ENCODE measurements at regions not wholly inside any gene's neighbourhood (a gene's known extent, or its start where the extent isn't known, plus 50 kb on each side); places are given as distances from the start of the nearest gene placed in this dataset.

DNA sequence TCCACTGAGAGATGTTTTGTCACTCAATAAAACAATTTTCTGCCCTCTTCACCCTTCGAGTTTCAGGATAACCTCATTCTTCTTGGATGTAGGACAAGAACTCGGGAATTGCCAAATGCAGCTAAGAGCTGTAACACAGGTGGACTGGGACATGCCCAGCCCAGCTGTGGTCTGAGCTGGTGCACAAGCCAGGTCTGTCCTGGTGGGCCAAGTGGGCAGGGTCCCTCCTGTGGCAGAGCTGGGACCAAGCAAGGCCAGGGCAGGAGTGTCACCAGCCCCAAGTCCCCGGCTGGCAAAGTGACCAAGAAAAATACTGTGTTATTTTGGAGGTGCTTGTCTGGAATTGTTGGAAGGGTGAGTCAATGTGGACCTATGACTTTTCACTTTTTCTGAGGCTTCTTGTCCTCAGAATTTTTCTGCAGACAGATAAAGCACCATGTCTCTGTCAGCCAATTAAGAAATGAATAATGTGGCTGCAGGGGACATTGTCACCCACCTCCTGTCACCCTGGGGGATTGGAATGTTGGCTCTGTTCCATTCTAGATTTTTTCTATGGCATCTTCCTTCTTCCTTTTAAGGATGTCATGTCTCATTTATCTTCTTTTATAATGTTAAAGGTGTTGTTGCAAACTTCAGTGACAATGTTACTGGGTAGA is 645.2 kb upstream of the EPHA6 start:
- H3K36me3 ChIP-seq (ENCODE audit: control insufficient read depth in 1 of 2, insufficient read depth in 2 of 2, low read length in 1 of 2) = no peaks in the 10 kb centered on the region
- DNase-seq (no peak), ATAC-seq (ENCODE audit: low FRiP score) (no peak)
- no peaks in the 10 kb centered on the region for H3K27me3 ChIP-seq (ENCODE audit: control insufficient read depth in 1 of 2, insufficient read depth in 2 of 2, low read length in 1 of 2)
- no peaks in the 10 kb centered on the region for H3K4me1 ChIP-seq (ENCODE audit: control insufficient read depth in 1 of 2, insufficient read depth in 2 of 2, low read length in 2 of 2)
- no peaks in the 10 kb centered on the region for H3K9me3 ChIP-seq (ENCODE audit: control insufficient read depth, low read length)
- intact Hi-C loops (cut with DNase I) = no loop called here
- H3K4me3 ChIP-seq (ENCODE audit: low read length in 2 of 2) = no peak overlapping the region
- no peak overlapping the region for H3K27ac ChIP-seq (ENCODE audit: low read depth in 1 of 2, low read length in 2 of 2)
- 66 to 70% methylated on average over 3 of the region's 3 CpGs for WGBS, 2 donors

DNA sequence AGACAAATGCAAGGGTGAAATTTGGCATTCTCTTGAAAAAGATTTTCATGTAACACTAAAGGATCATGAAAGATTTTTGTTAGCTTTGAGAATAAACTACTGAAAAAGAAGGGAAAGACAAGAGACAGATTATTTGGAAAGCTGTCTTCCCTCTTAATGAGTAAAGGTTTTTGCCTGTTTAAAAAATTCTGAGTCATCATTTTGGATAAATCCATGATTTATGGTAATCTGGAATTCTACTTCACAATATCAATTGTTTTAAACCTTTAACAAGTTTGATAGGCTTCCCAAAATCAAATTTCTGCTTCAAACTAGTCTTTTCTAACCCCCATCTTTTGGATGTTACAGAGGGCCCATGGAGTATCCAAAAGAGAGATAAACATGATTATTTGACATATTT is 641.5 kb upstream of the EPHA6 start:
- Histone ChIP-seq H3K4me1 (ENCODE audit: control insufficient read depth in 1 of 2, insufficient read depth in 2 of 2, low read length in 2 of 2) (no peaks in the 10 kb centered on the region), H3K27me3 (ENCODE audit: control insufficient read depth in 1 of 2, insufficient read depth in 2 of 2, low read length in 1 of 2) (no peaks in the 10 kb centered on the region), H3K36me3 (ENCODE audit: control insufficient read depth in 1 of 2, insufficient read depth in 2 of 2, low read length in 1 of 2) (no peaks in the 10 kb centered on the region), H3K27ac (ENCODE audit: low read depth in 1 of 2, low read length in 2 of 2) (no peak overlapping the region), H3K9me3 (ENCODE audit: control insufficient read depth, low read length) (no peaks in the 10 kb centered on the region), H3K4me3 (ENCODE audit: low read length in 2 of 2) (no peak overlapping the region)
- intact Hi-C loops (cut with DNase I) = no loop called here
- ATAC-seq (ENCODE audit: low FRiP score) = no peak
- no peak for DNase-seq

DNA sequence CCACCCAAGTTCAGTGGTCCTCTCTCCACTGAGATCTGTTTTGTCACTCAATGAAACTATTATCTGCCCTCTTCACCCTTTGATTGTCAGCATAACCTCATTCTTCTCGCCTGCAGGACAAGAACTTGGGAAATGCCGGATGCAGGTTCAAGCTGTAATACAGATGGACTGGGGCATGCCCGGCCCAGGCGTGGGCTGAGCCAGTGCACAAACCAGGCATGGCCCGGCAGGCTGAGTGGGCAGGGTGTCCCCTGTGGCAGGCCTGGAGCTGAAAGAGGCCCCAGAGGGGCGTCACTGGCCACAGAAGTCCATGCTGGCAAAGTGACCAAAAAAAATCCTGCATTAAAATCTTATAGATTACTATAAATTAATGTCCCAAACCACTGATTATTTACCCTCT is 638.9 kb upstream of the EPHA6 start:
- no peak for DNase-seq
- Histone ChIP-seq H3K9me3 (ENCODE audit: control insufficient read depth, low read length) (no peaks in the 10 kb centered on the region), H3K4me3 (ENCODE audit: low read length in 2 of 2) (no peak overlapping the region), H3K4me1 (ENCODE audit: control insufficient read depth in 1 of 2, insufficient read depth in 2 of 2, low read length in 2 of 2) (no peaks in the 10 kb centered on the region), H3K36me3 (ENCODE audit: control insufficient read depth in 1 of 2, insufficient read depth in 2 of 2, low read length in 1 of 2) (no peaks in the 10 kb centered on the region), H3K27me3 (ENCODE audit: control insufficient read depth in 1 of 2, insufficient read depth in 2 of 2, low read length in 1 of 2) (no peaks in the 10 kb centered on the region), H3K27ac (ENCODE audit: low read depth in 1 of 2, low read length in 2 of 2) (no peak overlapping the region)
- ATAC-seq (ENCODE audit: low FRiP score) = no peak
- WGBS, 2 donors = 75 to 85% methylated on average over 6 of the region's 6 CpGs
- intact Hi-C loops (cut with DNase I) = no loop called here

DNA sequence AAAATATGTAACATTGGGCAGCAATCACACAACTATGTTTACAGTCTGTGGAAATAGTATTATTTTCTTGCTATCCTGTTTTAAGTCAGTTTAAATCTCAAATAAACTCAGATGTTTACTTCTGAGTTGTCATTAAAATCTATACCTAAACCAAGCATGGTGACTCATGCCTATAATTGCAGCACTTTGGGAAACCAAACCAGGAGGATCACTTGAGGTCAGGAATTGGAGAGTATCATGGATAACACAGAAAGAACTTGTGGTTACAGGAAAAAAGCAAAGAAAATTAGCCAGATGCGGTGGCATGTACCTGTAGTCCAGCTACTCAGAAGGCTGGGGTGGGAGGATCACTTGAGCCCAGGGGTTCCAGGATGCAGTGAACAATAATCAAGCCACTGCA is 631.6 kb upstream of the EPHA6 start:
- ATAC-seq (ENCODE audit: low FRiP score) (no peak), DNase-seq (no peak)
- Histone ChIP-seq H3K4me3 (ENCODE audit: low read length in 2 of 2) (no peak overlapping the region), H3K4me1 (ENCODE audit: control insufficient read depth in 1 of 2, insufficient read depth in 2 of 2, low read length in 2 of 2) (no peaks in the 10 kb centered on the region), H3K9me3 (ENCODE audit: control insufficient read depth, low read length) (no peaks in the 10 kb centered on the region), H3K27me3 (ENCODE audit: control insufficient read depth in 1 of 2, insufficient read depth in 2 of 2, low read length in 1 of 2) (no peaks in the 10 kb centered on the region), H3K36me3 (ENCODE audit: control insufficient read depth in 1 of 2, insufficient read depth in 2 of 2, low read length in 1 of 2) (no peaks in the 10 kb centered on the region), H3K27ac (ENCODE audit: low read depth in 1 of 2, low read length in 2 of 2) (no peak overlapping the region)
- intact Hi-C loops (cut with DNase I) = no loop called here
- WGBS, 2 donors = 89 to 90% methylated on average over 1 of the region's 1 CpG

DNA sequence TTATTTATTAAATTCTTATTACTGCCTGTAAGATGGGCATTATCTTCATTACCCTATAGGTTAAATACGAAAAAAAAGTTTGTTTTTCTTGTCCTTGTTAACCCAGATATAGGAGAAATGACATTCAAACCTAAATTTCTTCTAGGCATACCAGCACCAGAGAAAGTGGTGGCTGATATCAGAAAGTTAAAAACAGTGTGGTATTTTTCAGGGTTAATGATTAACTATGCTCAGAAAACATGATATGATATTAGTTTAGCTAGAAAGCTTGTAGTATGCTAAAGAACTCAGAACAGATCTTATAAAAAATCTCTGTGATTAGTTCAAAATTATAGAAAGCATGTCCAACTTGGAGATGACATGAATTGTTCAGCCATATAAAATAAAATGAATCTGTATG is 630.5 kb upstream of the EPHA6 start:
- intact Hi-C loops (cut with DNase I) = no loop called here
- WGBS, 2 donors = 55% methylated on average over 1 of the region's 1 CpG
- H3K36me3 ChIP-seq (ENCODE audit: control insufficient read depth in 1 of 2, insufficient read depth in 2 of 2, low read length in 1 of 2) = no peaks in the 10 kb centered on the region
- no peaks in the 10 kb centered on the region for H3K4me1 ChIP-seq (ENCODE audit: control insufficient read depth in 1 of 2, insufficient read depth in 2 of 2, low read length in 2 of 2)
- no peaks in the 10 kb centered on the region for H3K27me3 ChIP-seq (ENCODE audit: control insufficient read depth in 1 of 2, insufficient read depth in 2 of 2, low read length in 1 of 2)
- no peak overlapping the region for H3K27ac ChIP-seq (ENCODE audit: low read depth in 1 of 2, low read length in 2 of 2)
- ATAC-seq (ENCODE audit: low FRiP score) (no peak), DNase-seq (no peak)
- no peaks in the 10 kb centered on the region for H3K9me3 ChIP-seq (ENCODE audit: control insufficient read depth, low read length)
- no peak overlapping the region for H3K4me3 ChIP-seq (ENCODE audit: low read length in 2 of 2)

DNA sequence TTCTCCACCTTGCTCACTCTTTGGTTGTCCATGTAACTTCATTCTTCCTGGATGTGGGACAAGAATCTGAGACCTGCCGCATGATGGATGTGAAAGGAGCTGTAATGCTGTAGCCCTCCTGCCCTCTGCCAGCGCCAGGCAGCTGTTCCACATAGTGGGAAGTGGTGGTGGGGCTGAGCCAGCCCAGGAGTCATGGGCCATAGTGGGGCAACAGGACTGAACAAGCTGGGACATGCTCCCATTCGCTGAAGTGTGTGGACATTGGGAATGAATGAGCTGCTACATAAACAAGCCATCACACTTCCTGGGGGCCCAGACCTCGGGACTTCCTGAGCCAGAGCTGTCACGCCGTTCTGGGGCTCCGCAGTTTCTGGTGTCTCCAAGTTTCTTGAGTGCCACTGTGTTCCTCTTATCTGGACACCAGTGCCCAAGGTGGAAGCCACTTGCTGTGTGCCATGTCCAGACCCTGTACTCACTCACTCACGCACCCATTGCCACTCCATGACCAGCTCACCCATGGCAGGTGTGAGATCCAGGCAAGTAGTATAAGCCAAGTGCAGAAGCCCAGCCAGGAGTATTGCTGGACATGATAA is 624.3 kb upstream of the EPHA6 start:
- Histone ChIP-seq H3K4me3 (ENCODE audit: low read length in 2 of 2) (no peak overlapping the region), H3K27ac (ENCODE audit: low read depth in 1 of 2, low read length in 2 of 2) (no peak overlapping the region), H3K27me3 (ENCODE audit: control insufficient read depth in 1 of 2, insufficient read depth in 2 of 2, low read length in 1 of 2) (no peaks in the 10 kb centered on the region), H3K36me3 (ENCODE audit: control insufficient read depth in 1 of 2, insufficient read depth in 2 of 2, low read length in 1 of 2) (no peaks in the 10 kb centered on the region), H3K9me3 (ENCODE audit: control insufficient read depth, low read length) (peaks cover 2% of the 10 kb centered on the region), H3K4me1 (ENCODE audit: control insufficient read depth in 1 of 2, insufficient read depth in 2 of 2, low read length in 2 of 2) (no peaks in the 10 kb centered on the region)
- intact Hi-C loops (cut with DNase I) = no loop called here
- peak in 1 of 2 donors; percentile 59 for DNase-seq
- no peak for ATAC-seq (ENCODE audit: low FRiP score)
- WGBS, 2 donors = 87 to 89% methylated on average over 8 of the region's 8 CpGs

DNA sequence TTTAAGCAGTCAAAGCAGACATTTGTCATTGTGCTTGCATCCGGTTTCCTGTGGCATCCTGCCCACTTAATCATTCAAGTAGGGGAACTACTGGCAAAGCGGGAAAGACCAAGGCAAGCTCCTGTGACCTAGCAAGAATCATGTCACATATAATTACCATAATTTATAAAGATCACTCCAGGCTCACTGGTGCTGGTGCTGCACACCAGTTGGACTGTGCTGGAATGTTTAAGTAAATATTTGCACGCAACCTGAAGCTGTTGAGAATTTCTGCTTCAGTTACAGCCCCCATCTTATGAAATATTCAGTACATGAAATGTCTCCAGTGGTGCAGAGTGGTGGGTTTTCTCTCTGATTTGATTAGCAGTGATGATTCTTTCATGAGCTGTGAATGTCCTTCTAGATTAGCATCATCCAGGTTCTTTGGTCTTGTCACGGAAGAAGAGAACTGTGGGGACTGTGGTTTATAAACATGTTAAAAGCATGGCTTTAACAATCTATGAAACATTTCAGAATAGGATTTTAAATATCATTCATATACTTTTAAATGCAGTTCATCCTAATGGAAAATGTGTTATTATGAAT is 621.3 kb upstream of the EPHA6 start:
- no peak overlapping the region for H3K27ac ChIP-seq (ENCODE audit: low read depth in 1 of 2, low read length in 2 of 2)
- no peaks in the 10 kb centered on the region for H3K27me3 ChIP-seq (ENCODE audit: control insufficient read depth in 1 of 2, insufficient read depth in 2 of 2, low read length in 1 of 2)
- DNase-seq (no peak), ATAC-seq (ENCODE audit: low FRiP score) (no peak)
- H3K4me3 ChIP-seq (ENCODE audit: low read length in 2 of 2) = no peak overlapping the region
- 19 to 29% methylated on average over 4 of the region's 4 CpGs for WGBS, 2 donors
- peaks cover 2% of the 10 kb centered on the region for H3K9me3 ChIP-seq (ENCODE audit: control insufficient read depth, low read length)
- H3K4me1 ChIP-seq (ENCODE audit: control insufficient read depth in 1 of 2, insufficient read depth in 2 of 2, low read length in 2 of 2) = no peaks in the 10 kb centered on the region
- intact Hi-C loops (cut with DNase I) = no loop called here
- H3K36me3 ChIP-seq (ENCODE audit: control insufficient read depth in 1 of 2, insufficient read depth in 2 of 2, low read length in 1 of 2) = no peaks in the 10 kb centered on the region

DNA sequence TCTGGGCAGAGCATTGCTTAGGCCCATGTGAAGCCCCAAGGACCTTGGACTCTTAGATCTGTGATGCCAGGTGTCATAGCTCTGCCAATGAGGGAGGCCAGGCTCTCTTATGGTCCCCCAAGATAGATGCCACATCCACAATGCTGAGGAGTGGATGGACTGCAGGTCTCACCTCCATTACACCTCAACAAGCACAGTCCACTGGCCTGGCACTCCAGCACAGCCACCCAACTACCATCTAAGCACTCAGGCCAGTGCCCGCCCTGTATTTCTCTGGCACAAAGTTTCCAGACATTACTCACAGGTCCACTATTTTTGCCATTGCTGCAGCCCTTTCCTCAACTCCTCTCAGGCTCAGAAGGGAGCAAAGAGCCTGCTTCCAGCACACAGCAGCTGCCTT is 613.5 kb upstream of the EPHA6 start:
- Histone ChIP-seq H3K4me3 (ENCODE audit: low read length in 2 of 2) (no peak overlapping the region), H3K9me3 (ENCODE audit: control insufficient read depth, low read length) (peaks cover 2% of the 10 kb centered on the region), H3K4me1 (ENCODE audit: control insufficient read depth in 1 of 2, insufficient read depth in 2 of 2, low read length in 2 of 2) (no peaks in the 10 kb centered on the region), H3K27me3 (ENCODE audit: control insufficient read depth in 1 of 2, insufficient read depth in 2 of 2, low read length in 1 of 2) (no peaks in the 10 kb centered on the region), H3K36me3 (ENCODE audit: control insufficient read depth in 1 of 2, insufficient read depth in 2 of 2, low read length in 1 of 2) (no peaks in the 10 kb centered on the region), H3K27ac (ENCODE audit: low read depth in 1 of 2, low read length in 2 of 2) (no peak overlapping the region)
- ATAC-seq (ENCODE audit: low FRiP score) (peak; percentile 51), DNase-seq (no peak)
- 59 to 78% methylated on average over 1 of the region's 1 CpG for WGBS, 2 donors
- intact Hi-C loops (cut with DNase I) = no loop called here

DNA sequence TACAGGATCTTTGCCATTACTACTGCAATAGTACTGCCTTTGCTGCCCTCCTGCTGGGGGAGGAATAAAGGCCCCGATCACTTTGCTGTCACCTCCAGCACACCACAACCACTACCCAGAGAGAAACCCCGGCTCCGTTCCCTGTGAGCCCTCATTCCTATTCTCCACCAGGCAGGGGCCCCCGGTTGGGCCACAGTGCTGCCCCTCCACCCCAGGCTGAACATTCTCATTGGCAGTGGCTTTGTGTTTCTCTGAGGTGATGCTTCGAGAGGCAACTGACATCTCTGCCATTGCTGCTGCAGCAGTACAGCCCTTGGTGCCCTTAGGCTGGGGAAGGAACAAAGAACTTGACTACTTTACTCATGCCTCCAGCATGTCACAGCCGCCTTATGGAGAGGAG is 612.9 kb upstream of the EPHA6 start:
- no peaks in the 10 kb centered on the region for H3K4me1 ChIP-seq (ENCODE audit: control insufficient read depth in 1 of 2, insufficient read depth in 2 of 2, low read length in 2 of 2)
- no peak overlapping the region for H3K4me3 ChIP-seq (ENCODE audit: low read length in 2 of 2)
- peaks cover 2% of the 10 kb centered on the region for H3K9me3 ChIP-seq (ENCODE audit: control insufficient read depth, low read length)
- intact Hi-C loops (cut with DNase I) = no loop called here
- ATAC-seq (ENCODE audit: low FRiP score) (peak; percentile 48), DNase-seq (no peak)
- no peaks in the 10 kb centered on the region for H3K36me3 ChIP-seq (ENCODE audit: control insufficient read depth in 1 of 2, insufficient read depth in 2 of 2, low read length in 1 of 2)
- no peak overlapping the region for H3K27ac ChIP-seq (ENCODE audit: low read depth in 1 of 2, low read length in 2 of 2)
- WGBS, 2 donors = 88% methylated on average over 6 of the region's 6 CpGs
- no peaks in the 10 kb centered on the region for H3K27me3 ChIP-seq (ENCODE audit: control insufficient read depth in 1 of 2, insufficient read depth in 2 of 2, low read length in 1 of 2)

All from aorta (tissue), 5 donors.